ENCODE measurements at regions not wholly inside any gene's neighbourhood (a gene's known extent, or its start where the extent isn't known, plus 50 kb on each side); places are given as distances from the start of the nearest gene placed in this dataset.

DNA sequence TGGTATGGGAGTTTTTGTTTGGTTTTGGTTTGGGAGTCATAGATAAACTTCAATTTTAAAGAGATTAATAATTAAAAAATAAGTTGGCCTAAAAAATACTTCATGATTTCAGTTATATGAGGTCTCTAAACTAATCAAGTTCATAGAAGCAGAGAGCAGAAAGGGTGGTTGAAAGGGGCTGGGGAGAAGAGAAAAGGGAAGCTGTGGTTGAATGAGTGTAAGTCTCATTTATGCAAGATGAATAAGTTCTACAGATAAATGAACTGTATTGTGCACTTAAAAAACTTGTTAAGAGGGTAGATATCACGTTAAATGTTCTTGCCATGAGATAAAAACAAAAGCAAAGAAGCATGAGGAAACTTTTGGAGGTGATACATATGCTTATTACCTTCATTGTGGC is 188.7 kb downstream of the NSUN3 start:
- TF ChIP-seq, protein P1, sequence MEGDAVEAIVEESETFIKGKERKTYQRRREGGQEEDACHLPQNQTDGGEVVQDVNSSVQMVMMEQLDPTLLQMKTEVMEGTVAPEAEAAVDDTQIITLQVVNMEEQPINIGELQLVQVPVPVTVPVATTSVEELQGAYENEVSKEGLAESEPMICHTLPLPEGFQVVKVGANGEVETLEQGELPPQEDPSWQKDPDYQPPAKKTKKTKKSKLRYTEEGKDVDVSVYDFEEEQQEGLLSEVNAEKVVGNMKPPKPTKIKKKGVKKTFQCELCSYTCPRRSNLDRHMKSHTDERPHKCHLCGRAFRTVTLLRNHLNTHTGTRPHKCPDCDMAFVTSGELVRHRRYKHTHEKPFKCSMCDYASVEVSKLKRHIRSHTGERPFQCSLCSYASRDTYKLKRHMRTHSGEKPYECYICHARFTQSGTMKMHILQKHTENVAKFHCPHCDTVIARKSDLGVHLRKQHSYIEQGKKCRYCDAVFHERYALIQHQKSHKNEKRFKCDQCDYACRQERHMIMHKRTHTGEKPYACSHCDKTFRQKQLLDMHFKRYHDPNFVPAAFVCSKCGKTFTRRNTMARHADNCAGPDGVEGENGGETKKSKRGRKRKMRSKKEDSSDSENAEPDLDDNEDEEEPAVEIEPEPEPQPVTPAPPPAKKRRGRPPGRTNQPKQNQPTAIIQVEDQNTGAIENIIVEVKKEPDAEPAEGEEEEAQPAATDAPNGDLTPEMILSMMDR (optimal IDR thresholded peaks at IDR 0.05 in 1 of 3, IDR thresholded peaks at IDR 0.05 in 1 of 3, conservative IDR thresholded peaks at IDR 0.05 in 1 of 3; ENCODE audit: extremely low read depth in 1 of 3, insufficient read depth in 2 of 3, low read length in 3 of 3), result no peak
- no peak for TF ChIP-seq EZH2 (IDR thresholded peaks at IDR 0.05; ENCODE audit: low read length)

Measured in keratinocyte (primary cell).